Common myeloid progenitor, CD34-positive (primary cell): ENCODE measurements at regions not wholly inside any gene's neighbourhood (a gene's known extent, or its start where the extent isn't known, plus 50 kb on each side); places are given as distances from the start of the nearest gene placed in this dataset.

Source experiments
- CTCF ChIA-PET: fragments of 350-600 bp; sonication (Branson Sonifier 250); formaldehyde crosslinking; loops from one replicate; lab custom pipeline; 2021; ENCODE audit warnings: antibody characterized with exemption; lab: Charles Lee
- POLR2A ChIA-PET: fragments of 350-600 bp; sonication (Branson Sonifier 250); formaldehyde crosslinking; loops from one replicate; lab custom pipeline; 2021; ENCODE audit warnings: antibody characterized with exemption; lab: Charles Lee
- DNase-seq, 3 donors: peaks; one replicate each; pipeline versions ENCODE4 v3.0.0 to v3.0.0-alpha.2; 2013
- H3K27ac ChIP-seq, 2 experiments: 1 replicate in 1 of 2; 2 replicates in 1 of 2; pipeline ENCODE4 v1.7.0; 2013; ENCODE audit warnings: inconsistent platforms in 2 of 2, low read length in 2 of 2, mild to moderate bottlenecking in 2 of 2, low read depth in 1 of 2, moderate library complexity in 1 of 2; ENCODE audit not compliant: severe bottlenecking in 2 of 2, insufficient read depth in 1 of 2, poor library complexity in 1 of 2
- H3K27me3 ChIP-seq, 5 experiments: replicated peaks in 2 of 5; 1 replicate in 3 of 5; 2 replicates in 2 of 5; pipeline versions ENCODE4 v1.6.1 to v1.7.0; 2013; ENCODE audit warnings: low read length in 4 of 5, mild to moderate bottlenecking in 2 of 5, moderate library complexity in 2 of 5, inconsistent platforms in 1 of 5; ENCODE audit not compliant: insufficient read depth in 5 of 5, control insufficient read depth in 4 of 5
- H3K36me3 ChIP-seq, 4 experiments: 1 replicate in 2 of 4; 2 replicates in 2 of 4; pipeline versions ENCODE4 v1.6.1 to v1.7.0; 2013; ENCODE audit warnings: low read length in 3 of 4, control low read depth in 1 of 4, mild to moderate bottlenecking in 1 of 4; ENCODE audit not compliant: control insufficient read depth in 4 of 4, insufficient read depth in 4 of 4
- H3K4me1 ChIP-seq, 4 experiments: 1 replicate in 3 of 4; 2 replicates in 1 of 4; pipeline versions ENCODE4 v1.6.1 to v1.7.1; 2013; ENCODE audit warnings: low read length in 3 of 4, mild to moderate bottlenecking in 3 of 4, control low read depth in 1 of 4, inconsistent platforms in 1 of 4, moderate library complexity in 1 of 4; ENCODE audit not compliant: control insufficient read depth in 4 of 4, insufficient read depth in 4 of 4; ENCODE audit errors: control extremely low read depth in 1 of 4
- H3K4me3 ChIP-seq, 7 experiments: 1 replicate in 4 of 7; 2 replicates in 3 of 7; pipeline versions ENCODE4 v1.5.1 to v1.7.0; 2013; ENCODE audit warnings: mild to moderate bottlenecking in 7 of 7, low read length in 6 of 7, moderate library complexity in 6 of 7, inconsistent platforms in 2 of 7, low read depth in 2 of 7, control low read depth in 1 of 7; ENCODE audit not compliant: insufficient read depth in 4 of 7, control insufficient read depth in 1 of 7; ENCODE audit errors: extremely low read depth in 1 of 7
- H3K9me3 ChIP-seq, 5 experiments: 1 replicate in 4 of 5; 2 replicates in 1 of 5; pipeline versions ENCODE4 v1.6.1 to v1.7.1; 2013; ENCODE audit warnings: low read length in 4 of 5, mild to moderate bottlenecking in 2 of 5, inconsistent platforms in 1 of 5, low read depth in 1 of 5, moderate library complexity in 1 of 5; ENCODE audit not compliant: control insufficient read depth in 4 of 5, insufficient read depth in 2 of 5; ENCODE audit errors: control extremely low read depth in 1 of 5
- WGBS: methylation state at CpG from one replicate; pipeline ENCODE4 v1.1.5; 2013; ENCODE audit not compliant: insufficient coverage; 5-methylcytosine and 5-hydroxymethylcytosine counted together

GRCh38 chr4:104716584-104716983 lies 221.9 kb upstream of the CXXC4 start:
- no peaks in the 10 kb centered on the region for H3K27me3 ChIP-seq
- ChIA-PET POLR2A (no interaction called here), CTCF (no interaction called here)
- H3K9me3 ChIP-seq: no peaks in the 10 kb centered on the region
- H3K36me3 ChIP-seq: no peaks in the 10 kb centered on the region
- no peak overlapping the region for H3K27ac ChIP-seq
- no peak overlapping the region for H3K4me3 ChIP-seq
- no CpG with 5 or more reads among the region's 2 CpGs for WGBS
- no peaks in the 10 kb centered on the region for H3K4me1 ChIP-seq
- no peak for DNase-seq

- CTCF ChIA-PET: no interaction called here
- DNase-seq: no peak
- H3K9me3 ChIP-seq: no peaks in the 10 kb centered on the region
Measured at GRCh38 chr4:104719539-104720230, 225.0 kb upstream of the CXXC4 start.

DNA sequence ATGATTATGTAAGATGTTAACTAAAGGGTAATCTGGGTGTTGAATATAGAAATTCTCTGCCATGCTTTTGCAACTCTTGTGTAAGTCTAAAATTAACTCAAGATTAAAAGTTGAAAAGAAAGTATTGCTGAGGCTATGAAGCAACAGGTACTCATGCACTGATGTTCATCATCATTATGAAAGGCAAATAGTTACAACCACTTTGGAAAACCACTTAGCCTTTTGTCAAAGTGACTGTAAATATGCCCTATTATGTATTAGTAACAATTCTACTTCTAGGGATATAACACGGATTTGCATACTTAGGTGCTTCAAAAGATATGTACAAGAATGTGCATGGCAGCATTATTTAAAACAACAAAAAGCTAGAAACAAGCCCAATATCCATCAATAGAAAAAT lies 227.8 kb upstream of the CXXC4 start:
- no peak for DNase-seq
- CTCF ChIA-PET: no interaction called here
- Histone ChIP-seq H3K36me3 (no peaks in the 10 kb centered on the region), H3K4me1 (no peaks in the 10 kb centered on the region), H3K27ac (no peak overlapping the region), H3K27me3 (no peaks in the 10 kb centered on the region), H3K9me3 (no peaks in the 10 kb centered on the region), H3K4me3 (no peak overlapping the region)
- POLR2A ChIA-PET: no interaction called here
- WGBS: no CpG with 5 or more reads among the region's 1 CpG

More at GRCh38 chr4:104719539-104720230, 225.0 kb upstream of the CXXC4 start:
- H3K27ac ChIP-seq: no peak overlapping the region
- POLR2A ChIA-PET: no interaction called here
- no peaks in the 10 kb centered on the region for H3K27me3 ChIP-seq
- no CpG with 5 or more reads among the region's 4 CpGs for WGBS
- no peak overlapping the region for H3K4me3 ChIP-seq
- H3K36me3 ChIP-seq: no peaks in the 10 kb centered on the region
- H3K4me1 ChIP-seq: no peaks in the 10 kb centered on the region

GRCh38 chr4:104726002-104726401 lies 231.3 kb upstream of the CXXC4 start:
- CTCF ChIA-PET: no interaction called here
- no peak overlapping the region for H3K4me3 ChIP-seq
- H3K27ac ChIP-seq: no peak overlapping the region
- WGBS: 100% methylated on average over 1 of the region's 5 CpGs
- no peaks in the 10 kb centered on the region for H3K36me3 ChIP-seq
- POLR2A ChIA-PET: no interaction called here
- H3K9me3 ChIP-seq: no peaks in the 10 kb centered on the region
- DNase-seq: no peak
- no peaks in the 10 kb centered on the region for H3K4me1 ChIP-seq
- H3K27me3 ChIP-seq: peaks cover 0 to 2% (median 0%) of the 10 kb centered on the region in 5 experiments

DNA sequence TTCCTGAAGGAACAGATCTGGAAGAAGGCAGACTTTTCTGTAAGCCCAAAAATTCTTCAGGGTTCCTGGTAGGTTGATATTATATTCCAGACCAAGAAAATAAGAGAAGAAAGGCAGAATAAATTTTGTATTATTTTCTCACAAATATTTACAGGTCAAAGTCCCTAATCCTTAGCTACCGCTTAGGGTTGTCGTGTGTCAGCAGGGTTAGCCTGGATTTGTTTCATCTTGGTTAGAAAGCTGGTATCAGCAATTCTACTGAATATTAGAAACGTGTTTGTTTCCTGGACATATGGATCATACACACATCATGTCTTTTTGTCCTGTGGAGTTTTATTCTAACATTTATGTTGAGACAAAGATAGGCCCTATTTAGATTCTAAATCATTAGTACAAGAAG lies 232.9 kb upstream of the CXXC4 start:
- Histone ChIP-seq H3K27ac (no peak overlapping the region), H3K4me1 (no peaks in the 10 kb centered on the region), H3K9me3 (no peaks in the 10 kb centered on the region), H3K27me3 (peaks cover 0 to 2% (median 0%) of the 10 kb centered on the region in 5 experiments), H3K36me3 (no peaks in the 10 kb centered on the region), H3K4me3 (no peak overlapping the region)
- no CpG with 5 or more reads among the region's 3 CpGs for WGBS
- CTCF ChIA-PET: no interaction called here
- no peak for DNase-seq
- POLR2A ChIA-PET: no interaction called here

GRCh38 chr4:104728380-104729122 lies 233.9 kb upstream of the CXXC4 start:
- no peak for DNase-seq
- H3K4me3 ChIP-seq: no peak overlapping the region
- H3K27me3 ChIP-seq: peaks cover 0 to 2% (median 0%) of the 10 kb centered on the region in 5 experiments
- ChIA-PET POLR2A (no interaction called here), CTCF (interaction anchor here (0.5 kb wide), 1 partner anchor 734 kb away, joined by 4 read pairs; no protein-coding TSS in a partner anchor)
- H3K27ac ChIP-seq: no peak overlapping the region
- H3K4me1 ChIP-seq: no peaks in the 10 kb centered on the region
- 83% methylated on average over 3 of the region's 3 CpGs for WGBS
- no peaks in the 10 kb centered on the region for H3K9me3 ChIP-seq
- H3K36me3 ChIP-seq: no peaks in the 10 kb centered on the region

GRCh38 chr4:104732766-104733165 lies 238.1 kb upstream of the CXXC4 start:
- CTCF ChIA-PET: no interaction called here
- H3K27ac ChIP-seq: no peak overlapping the region
- DNase-seq: no peak
- H3K36me3 ChIP-seq: no peaks in the 10 kb centered on the region
- H3K4me3 ChIP-seq: no peak overlapping the region
- no peaks in the 10 kb centered on the region for H3K9me3 ChIP-seq
- H3K27me3 ChIP-seq: peaks cover 0 to 2% (median 0%) of the 10 kb centered on the region in 5 experiments
- POLR2A ChIA-PET: no interaction called here
- H3K4me1 ChIP-seq: no peaks in the 10 kb centered on the region
